ENCODE measurements at regions not wholly inside any gene's neighbourhood (a gene's known extent, or its start where the extent isn't known, plus 50 kb on each side); places are given as distances from the start of the nearest gene placed in this dataset.

GRCh38 chr21:39040494-39041110 is 142.6 kb downstream of the PSMG1 start:
- no peak overlapping the region for H3K4me2 ChIP-seq
- H3K79me2 ChIP-seq: no peaks in the 10 kb centered on the region
- DNase-seq (ENCODE audit: low spot score): no peak
- H3K4me3 ChIP-seq: no peak overlapping the region
- WGBS (ENCODE audit: low lambda C conversion rate, missing lambda C conversion rate): 86% methylated on average over 5 of the region's 5 CpGs
- H3K9me3 ChIP-seq (ENCODE audit: low read depth): no peaks in the 10 kb centered on the region
- no peaks in the 10 kb centered on the region for H3K4me1 ChIP-seq (ENCODE audit: insufficient read depth)
- H3K36me3 ChIP-seq (replicated peaks; ENCODE audit: insufficient read depth, low read depth): no peaks in the 10 kb centered on the region
- H3K27ac ChIP-seq: no peak overlapping the region
- no peaks in the 10 kb centered on the region for H3K9me2 ChIP-seq (replicated peaks; ENCODE audit: insufficient read depth)
- H4K20me1 ChIP-seq (ENCODE audit: insufficient read depth, poor library complexity, severe bottlenecking): no peaks in the 10 kb centered on the region
- TF ChIP-seq EZH2 (IDR thresholded peaks at IDR 0.05; ENCODE audit: borderline replicate concordance): no peak
- no peak for TF ChIP-seq CTCF (IDR thresholded peaks at IDR 0.05; ENCODE audit: poor library complexity)
- no peak for TF ChIP-seq EZH2phosphoT487 (IDR thresholded peaks at IDR 0.05; ENCODE audit: low read depth, severe bottlenecking, unreplicated experiment)
- no peaks in the 10 kb centered on the region for H3K27me3 ChIP-seq
- H2AFZ ChIP-seq: no peak overlapping the region

- no peak overlapping the region for H3K27ac ChIP-seq
- H3K4me2 ChIP-seq: no peak overlapping the region
- H3K27me3 ChIP-seq: no peaks in the 10 kb centered on the region
- H2AFZ ChIP-seq: no peak overlapping the region
- WGBS (ENCODE audit: low lambda C conversion rate, missing lambda C conversion rate): 86% methylated on average over 11 of the region's 11 CpGs
- no peaks in the 10 kb centered on the region for H3K36me3 ChIP-seq (replicated peaks; ENCODE audit: insufficient read depth, low read depth)
- no peak for DNase-seq (ENCODE audit: low spot score)
- no peaks in the 10 kb centered on the region for H3K9me3 ChIP-seq (ENCODE audit: low read depth)
- H3K79me2 ChIP-seq: no peaks in the 10 kb centered on the region
- TF ChIP-seq EZH2phosphoT487 (IDR thresholded peaks at IDR 0.05; ENCODE audit: low read depth, severe bottlenecking, unreplicated experiment) (no peak), EZH2 (IDR thresholded peaks at IDR 0.05; ENCODE audit: borderline replicate concordance) (no peak), CTCF (IDR thresholded peaks at IDR 0.05; ENCODE audit: poor library complexity) (no peak)
- H3K9me2 ChIP-seq (replicated peaks; ENCODE audit: insufficient read depth): no peaks in the 10 kb centered on the region
- no peak overlapping the region for H3K4me3 ChIP-seq
- peaks cover 15% of the 10 kb centered on the region for H3K4me1 ChIP-seq (ENCODE audit: insufficient read depth)
- H4K20me1 ChIP-seq (ENCODE audit: insufficient read depth, poor library complexity, severe bottlenecking): no peaks in the 10 kb centered on the region
Measured at GRCh38 chr21:39037807-39038405, 145.3 kb downstream of the PSMG1 start.

GRCh38 chr21:39036581-39036980 is 146.7 kb downstream of the PSMG1 start:
- no peak overlapping the region for H2AFZ ChIP-seq
- TF ChIP-seq EZH2phosphoT487 (IDR thresholded peaks at IDR 0.05; ENCODE audit: low read depth, severe bottlenecking, unreplicated experiment) (no peak), EZH2 (IDR thresholded peaks at IDR 0.05; ENCODE audit: borderline replicate concordance) (no peak), CTCF (IDR thresholded peaks at IDR 0.05; ENCODE audit: poor library complexity) (no peak)
- H3K36me3 ChIP-seq (replicated peaks; ENCODE audit: insufficient read depth, low read depth): no peaks in the 10 kb centered on the region
- peaks cover 15% of the 10 kb centered on the region for H3K4me1 ChIP-seq (ENCODE audit: insufficient read depth)
- no peaks in the 10 kb centered on the region for H4K20me1 ChIP-seq (ENCODE audit: insufficient read depth, poor library complexity, severe bottlenecking)
- H3K9me2 ChIP-seq (replicated peaks; ENCODE audit: insufficient read depth): no peaks in the 10 kb centered on the region
- no peaks in the 10 kb centered on the region for H3K9me3 ChIP-seq (ENCODE audit: low read depth)
- no peak for DNase-seq (ENCODE audit: low spot score)
- H3K4me2 ChIP-seq: no peak overlapping the region
- H3K27ac ChIP-seq: no peak overlapping the region
- H3K27me3 ChIP-seq: no peaks in the 10 kb centered on the region
- H3K4me3 ChIP-seq: no peak overlapping the region
- 85% methylated on average over 8 of the region's 8 CpGs for WGBS (ENCODE audit: low lambda C conversion rate, missing lambda C conversion rate)
- no peaks in the 10 kb centered on the region for H3K79me2 ChIP-seq
